ENCODE measurements at regions not wholly inside any gene's neighbourhood (a gene's known extent, or its start where the extent isn't known, plus 50 kb on each side); places are given as distances from the start of the nearest gene placed in this dataset.

- TF ChIP-seq CTCF (conservative IDR thresholded peaks at IDR 0.05; ENCODE audit: low read depth, low read length) = no peak
- Histone ChIP-seq H3K4me1 (ENCODE audit: low read depth, poor library complexity, severe bottlenecking) (no peaks in the 10 kb centered on the region), H2AFZ (ENCODE audit: low read depth) (no peak overlapping the region), H3K79me2 (ENCODE audit: insufficient read depth, low read depth) (no peaks in the 10 kb centered on the region), H4K20me1 (ENCODE audit: insufficient read depth) (no peaks in the 10 kb centered on the region), H3K9ac (no peak overlapping the region), H3K36me3 (ENCODE audit: insufficient read depth) (no peaks in the 10 kb centered on the region), H3K4me3 (IDR thresholded peaks at IDR 0.05; ENCODE audit: insufficient read depth, low read depth, low read length) (no peak overlapping the region), H3K4me2 (no peak overlapping the region), H3K27me3 (ENCODE audit: insufficient read depth, low read depth) (no peaks in the 10 kb centered on the region), H3K27ac (no peak overlapping the region)
Measured at GRCh38 chr16:77063676-77064016, 127.3 kb upstream of the MON1B start.

GRCh38 chr16:77064037-77064436, 127.0 kb upstream of the MON1B start:
- Histone ChIP-seq H3K27me3 (ENCODE audit: insufficient read depth, low read depth) (no peaks in the 10 kb centered on the region), H3K9ac (no peak overlapping the region), H3K4me1 (ENCODE audit: low read depth, poor library complexity, severe bottlenecking) (no peaks in the 10 kb centered on the region), H2AFZ (ENCODE audit: low read depth) (no peak overlapping the region), H3K27ac (no peak overlapping the region), H3K4me2 (no peak overlapping the region), H3K79me2 (ENCODE audit: insufficient read depth, low read depth) (no peaks in the 10 kb centered on the region), H3K36me3 (ENCODE audit: insufficient read depth) (no peaks in the 10 kb centered on the region), H3K4me3 (IDR thresholded peaks at IDR 0.05; ENCODE audit: insufficient read depth, low read depth, low read length) (no peak overlapping the region), H4K20me1 (ENCODE audit: insufficient read depth) (no peaks in the 10 kb centered on the region)
- TF ChIP-seq CTCF (conservative IDR thresholded peaks at IDR 0.05; ENCODE audit: low read depth, low read length) = no peak

- H2AFZ ChIP-seq (ENCODE audit: low read depth) = no peak overlapping the region
- H3K27me3 ChIP-seq (ENCODE audit: insufficient read depth, low read depth) = no peaks in the 10 kb centered on the region
Measured at GRCh38 chr16:77066896-77067496, 124.0 kb upstream of the MON1B start.

GRCh38 chr16:77067900-77068299, 123.1 kb upstream of the MON1B start:
- H3K9ac ChIP-seq = no peak overlapping the region
- H3K27ac ChIP-seq = no peak overlapping the region
- H4K20me1 ChIP-seq (ENCODE audit: insufficient read depth) = no peaks in the 10 kb centered on the region
- no peaks in the 10 kb centered on the region for H3K27me3 ChIP-seq (ENCODE audit: insufficient read depth, low read depth)
- no peak overlapping the region for H2AFZ ChIP-seq (ENCODE audit: low read depth)
- H3K4me3 ChIP-seq (IDR thresholded peaks at IDR 0.05; ENCODE audit: insufficient read depth, low read depth, low read length) = no peak overlapping the region
- no peak for TF ChIP-seq CTCF (conservative IDR thresholded peaks at IDR 0.05; ENCODE audit: low read depth, low read length)
- no peaks in the 10 kb centered on the region for H3K36me3 ChIP-seq (ENCODE audit: insufficient read depth)
- no peak overlapping the region for H3K4me2 ChIP-seq
- no peaks in the 10 kb centered on the region for H3K4me1 ChIP-seq (ENCODE audit: low read depth, poor library complexity, severe bottlenecking)
- no peaks in the 10 kb centered on the region for H3K79me2 ChIP-seq (ENCODE audit: insufficient read depth, low read depth)

More at GRCh38 chr16:77066896-77067496, 124.0 kb upstream of the MON1B start:
- Histone ChIP-seq H3K36me3 (ENCODE audit: insufficient read depth) (no peaks in the 10 kb centered on the region), H3K4me3 (IDR thresholded peaks at IDR 0.05; ENCODE audit: insufficient read depth, low read depth, low read length) (no peak overlapping the region), H3K79me2 (ENCODE audit: insufficient read depth, low read depth) (no peaks in the 10 kb centered on the region), H3K4me2 (no peak overlapping the region), H3K27ac (no peak overlapping the region), H4K20me1 (ENCODE audit: insufficient read depth) (no peaks in the 10 kb centered on the region), H3K4me1 (ENCODE audit: low read depth, poor library complexity, severe bottlenecking) (no peaks in the 10 kb centered on the region), H3K9ac (no peak overlapping the region)
- no peak for TF ChIP-seq CTCF (conservative IDR thresholded peaks at IDR 0.05; ENCODE audit: low read depth, low read length)

Measured in KMS-11 (cell line).